Right lobe of liver (tissue), 4 donors: ENCODE measurements at regions not wholly inside any gene's neighbourhood (a gene's known extent, or its start where the extent isn't known, plus 50 kb on each side); places are given as distances from the start of the nearest gene placed in this dataset.

Experiments
- POLR2A ChIP-seq: fragments of 450-650 bp; IDR thresholded peaks from one replicate; pipeline ENCODE4 v1.6.1; 2017; ENCODE audit warnings: antibody characterized with exemption, mild to moderate bottlenecking
- TF ChIP-seq, protein P1 (sequence below), 4 donors: fragments of 200-600 bp in 3 of 4; fragments of 450-650 bp in 1 of 4; IDR thresholded peaks; one replicate each; pipeline versions ENCODE4 v1.5.1 to v1.8.0; 2016 to 2022; ENCODE audit warnings: antibody characterized with exemption in 4 of 4, mild to moderate bottlenecking in 2 of 4
- donor health status: DM: no; HTN: no; CAD: no.
- donor health status: DM: no; HTN: no; CAD: no.
- donor health status: DM: no; HTN: yes; CAD: no.

- no peak for TF ChIP-seq POLR2A
- TF ChIP-seq, protein P1, sequence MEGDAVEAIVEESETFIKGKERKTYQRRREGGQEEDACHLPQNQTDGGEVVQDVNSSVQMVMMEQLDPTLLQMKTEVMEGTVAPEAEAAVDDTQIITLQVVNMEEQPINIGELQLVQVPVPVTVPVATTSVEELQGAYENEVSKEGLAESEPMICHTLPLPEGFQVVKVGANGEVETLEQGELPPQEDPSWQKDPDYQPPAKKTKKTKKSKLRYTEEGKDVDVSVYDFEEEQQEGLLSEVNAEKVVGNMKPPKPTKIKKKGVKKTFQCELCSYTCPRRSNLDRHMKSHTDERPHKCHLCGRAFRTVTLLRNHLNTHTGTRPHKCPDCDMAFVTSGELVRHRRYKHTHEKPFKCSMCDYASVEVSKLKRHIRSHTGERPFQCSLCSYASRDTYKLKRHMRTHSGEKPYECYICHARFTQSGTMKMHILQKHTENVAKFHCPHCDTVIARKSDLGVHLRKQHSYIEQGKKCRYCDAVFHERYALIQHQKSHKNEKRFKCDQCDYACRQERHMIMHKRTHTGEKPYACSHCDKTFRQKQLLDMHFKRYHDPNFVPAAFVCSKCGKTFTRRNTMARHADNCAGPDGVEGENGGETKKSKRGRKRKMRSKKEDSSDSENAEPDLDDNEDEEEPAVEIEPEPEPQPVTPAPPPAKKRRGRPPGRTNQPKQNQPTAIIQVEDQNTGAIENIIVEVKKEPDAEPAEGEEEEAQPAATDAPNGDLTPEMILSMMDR (IDR thresholded peaks at IDR 0.05): no peak
Observed at GRCh38 chr11:97934572-97935208, 1086.1 kb upstream of the CNTN5 start.
